GM18498 (cell line): ENCODE measurements at regions not wholly inside any gene's neighbourhood (a gene's known extent, or its start where the extent isn't known, plus 50 kb on each side); places are given as distances from the start of the nearest gene placed in this dataset.
A peak's percentile ranks its signal among the peaks of the same experiment; 100 is the strongest.

ENCODE experiments used
- ATAC-seq: cut with Tn5 transposase; IDR thresholded peaks from one replicate; pipeline ENCODE4 v1.9.1; 2021; ENCODE audit warnings: mild to moderate bottlenecking, moderate library complexity; ENCODE audit not compliant: unreplicated experiment

DNA sequence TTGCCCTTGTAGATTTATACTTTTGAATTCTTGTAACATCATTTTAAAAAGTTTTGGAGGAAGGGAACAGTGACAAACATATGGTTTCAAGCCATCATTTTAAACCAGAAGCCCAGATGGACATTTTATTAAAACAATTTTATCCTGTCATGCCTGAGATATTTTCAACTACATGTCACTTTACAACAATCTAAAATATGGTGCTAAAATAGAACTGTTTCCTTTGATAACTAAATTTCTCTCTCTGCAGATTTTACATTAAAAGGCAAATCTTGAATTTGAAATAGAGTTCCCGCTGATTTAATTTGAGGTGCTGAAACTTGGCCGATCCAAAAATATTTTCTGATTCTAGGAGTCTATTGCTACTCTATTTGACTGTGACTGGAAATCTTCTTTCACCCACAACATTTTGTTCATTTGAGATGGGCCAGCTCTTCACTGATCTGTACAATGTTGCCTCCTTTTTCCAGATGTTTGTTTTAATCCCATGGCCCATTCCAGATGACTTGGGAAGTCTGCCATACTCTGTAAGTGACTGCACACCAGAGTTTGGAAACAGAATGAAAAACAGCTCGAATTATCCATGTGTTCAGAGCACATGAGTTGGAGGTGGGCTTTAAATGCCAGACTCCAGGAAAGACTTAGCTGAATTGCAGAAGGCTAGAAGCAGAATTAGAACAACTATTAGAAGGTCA lies 402.5 kb downstream of the TMEM135 start:
- ATAC-seq = no peak

DNA sequence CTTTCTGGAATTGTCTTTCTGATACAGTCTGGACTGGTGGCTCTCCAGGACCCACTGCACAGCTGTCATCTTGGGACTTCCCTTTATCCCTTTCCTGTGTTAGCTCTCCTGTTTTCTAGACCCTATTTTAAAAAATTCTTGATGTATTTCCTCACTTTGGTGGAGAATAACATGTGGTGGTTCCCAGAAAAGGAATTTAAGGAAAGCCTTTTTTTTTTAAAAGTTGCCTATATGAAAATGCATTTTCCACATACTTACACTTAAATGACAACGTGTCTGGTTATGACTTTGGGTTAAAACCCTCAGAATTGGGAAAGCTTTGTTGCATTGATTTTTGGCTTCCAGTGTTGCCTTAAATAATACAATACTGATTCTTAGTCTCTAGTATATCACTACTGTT lies 400.7 kb downstream of the TMEM135 start:
- ATAC-seq = no peak

DNA sequence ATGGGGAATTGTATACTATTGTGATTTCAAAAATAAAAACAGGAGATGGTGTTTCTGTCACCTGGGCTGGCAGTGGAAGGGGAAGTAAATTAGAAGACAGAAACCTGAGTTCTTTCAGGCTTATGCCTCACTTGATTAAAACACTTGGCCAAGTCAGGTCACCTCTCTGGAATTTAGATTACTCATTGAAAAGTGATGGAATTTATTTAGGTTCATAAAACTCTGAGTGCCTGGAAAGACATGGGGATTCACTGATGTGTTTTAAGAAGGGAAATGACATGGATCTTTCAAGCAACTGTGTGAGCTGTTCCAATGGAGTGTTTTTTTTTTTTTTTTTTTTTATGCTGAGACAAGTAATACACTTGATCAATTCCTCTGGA lies 400.1 kb downstream of the TMEM135 start:
- no peak for ATAC-seq

DNA sequence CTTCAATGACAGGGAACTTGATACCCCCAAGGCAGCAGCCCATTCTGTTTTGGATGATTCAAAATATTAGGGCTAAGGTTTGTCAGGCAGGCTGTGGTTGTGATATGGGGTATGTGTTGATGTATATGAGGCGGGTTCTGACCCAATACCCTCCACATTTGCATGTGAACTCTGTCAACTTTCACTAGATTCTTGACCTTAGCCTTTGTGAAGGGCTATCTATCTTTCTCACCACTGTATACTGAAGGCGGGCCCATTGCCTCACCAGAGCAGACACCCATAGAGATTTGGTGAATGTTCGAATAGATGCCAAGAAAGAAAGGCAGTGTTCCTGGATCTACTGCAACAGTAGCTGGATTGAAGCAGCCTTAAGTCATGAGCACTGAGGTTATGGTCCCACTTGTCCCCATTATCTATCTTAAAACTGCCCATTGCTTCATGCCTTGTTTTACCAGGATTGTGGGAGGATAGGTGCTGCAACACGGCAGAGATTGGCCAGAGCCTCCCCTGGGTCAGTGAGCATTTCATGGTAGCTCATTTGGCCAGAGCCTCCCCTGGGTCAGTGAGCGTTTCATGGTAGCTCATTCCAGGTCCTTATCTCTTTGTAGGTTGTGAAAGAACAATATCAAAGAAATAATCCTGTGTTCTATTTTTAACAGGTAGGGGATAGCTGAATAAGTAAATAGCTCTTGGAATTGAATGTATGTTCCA lies 399.6 kb downstream of the TMEM135 start:
- no peak for ATAC-seq

DNA sequence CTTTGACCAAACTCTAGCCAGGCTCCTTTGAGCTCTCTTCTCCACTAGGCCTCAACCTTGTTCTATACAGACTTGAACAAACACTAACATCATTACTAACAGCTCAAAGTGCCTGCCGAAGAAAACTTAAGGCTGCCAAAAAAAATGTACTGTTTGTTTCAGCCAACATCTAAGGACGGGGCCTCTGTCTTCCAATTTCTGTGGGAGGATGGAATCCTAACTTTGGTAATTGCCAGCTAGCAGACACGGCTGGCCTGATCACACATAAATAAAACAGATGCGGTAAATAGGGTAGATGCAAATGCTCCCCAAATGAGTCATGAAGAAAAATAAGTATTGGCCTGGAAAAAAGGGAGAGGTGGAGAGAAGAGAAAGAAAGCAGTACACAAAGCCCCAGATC lies 394.3 kb downstream of the TMEM135 start:
- ATAC-seq = no peak

DNA sequence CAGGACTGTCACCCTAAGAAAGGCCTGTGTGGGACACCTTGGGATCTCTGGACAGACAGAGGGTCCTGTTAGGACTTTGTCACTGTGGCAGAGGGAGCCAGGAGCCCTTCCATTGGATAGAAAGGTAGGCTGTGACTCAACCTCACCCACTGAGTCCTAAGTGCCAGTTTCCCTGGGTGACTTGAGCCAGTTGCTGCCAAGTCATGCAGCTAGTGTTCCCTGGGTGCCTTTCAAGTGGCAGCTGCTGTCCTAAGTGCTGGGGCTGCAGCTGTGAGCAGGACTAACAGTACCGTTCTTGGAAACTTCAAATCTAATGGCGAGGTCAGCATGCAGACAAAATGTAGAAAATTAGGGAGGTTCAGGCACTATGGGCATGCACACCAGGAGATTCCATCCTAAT lies 393.7 kb downstream of the TMEM135 start:
- ATAC-seq = no peak

DNA sequence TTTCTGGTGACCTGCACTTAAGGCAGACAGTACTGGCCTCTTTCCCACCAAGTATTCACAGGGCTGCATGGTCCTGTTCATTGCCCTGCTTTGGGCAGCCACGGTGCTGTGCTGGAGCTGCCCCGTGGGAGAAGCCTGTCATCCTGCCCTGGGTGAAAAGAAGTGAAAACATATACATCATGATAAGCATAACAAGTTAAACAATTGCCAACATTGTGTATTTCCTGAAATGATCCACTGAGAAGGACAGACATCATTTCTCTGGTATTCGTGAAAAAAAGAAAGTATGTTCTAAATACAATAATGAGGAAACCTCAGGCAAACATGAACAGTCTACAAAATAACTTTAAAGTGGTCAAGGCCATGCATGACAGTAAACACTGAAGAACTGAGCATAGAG lies 393.1 kb downstream of the TMEM135 start:
- ATAC-seq = no peak

DNA sequence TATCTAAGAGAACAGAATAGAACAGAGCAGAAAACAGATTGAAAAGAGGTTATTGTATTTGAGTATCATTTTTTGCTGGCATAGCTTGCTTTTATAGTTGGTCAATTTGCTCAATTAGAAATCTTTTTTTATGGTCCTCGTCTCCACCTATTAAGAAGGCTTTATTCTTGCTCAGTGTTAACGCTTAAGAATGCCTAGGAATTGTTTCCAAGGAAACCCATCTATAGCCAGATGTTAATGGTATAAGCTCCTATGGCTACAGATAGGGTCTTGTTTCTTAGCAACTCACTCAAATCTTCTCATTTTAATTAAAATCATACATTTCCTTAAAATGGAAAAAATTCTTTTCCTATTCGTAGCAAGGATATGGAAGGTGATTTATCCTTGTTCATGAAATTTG lies 392.3 kb downstream of the TMEM135 start:
- no peak for ATAC-seq

DNA sequence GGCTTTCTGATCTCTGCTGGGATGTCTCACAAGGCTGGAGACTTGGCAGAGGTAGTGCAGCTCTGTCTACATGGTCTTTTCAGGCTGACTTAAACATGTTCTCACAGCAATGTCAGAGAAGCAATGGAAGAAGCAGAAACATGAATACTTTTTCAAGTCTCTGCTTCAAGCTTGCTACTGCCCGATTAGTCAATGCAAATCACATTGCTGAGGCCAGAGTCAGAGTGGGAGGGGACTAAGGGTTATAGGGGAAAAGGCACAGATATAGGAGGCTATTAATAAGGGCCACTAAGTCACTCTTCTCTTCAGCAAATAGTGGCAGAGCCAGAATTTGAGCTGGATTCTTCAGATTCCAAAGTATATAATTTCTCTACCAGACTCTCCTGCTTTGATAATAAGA lies 390.5 kb downstream of the TMEM135 start:
- ATAC-seq = no peak

DNA sequence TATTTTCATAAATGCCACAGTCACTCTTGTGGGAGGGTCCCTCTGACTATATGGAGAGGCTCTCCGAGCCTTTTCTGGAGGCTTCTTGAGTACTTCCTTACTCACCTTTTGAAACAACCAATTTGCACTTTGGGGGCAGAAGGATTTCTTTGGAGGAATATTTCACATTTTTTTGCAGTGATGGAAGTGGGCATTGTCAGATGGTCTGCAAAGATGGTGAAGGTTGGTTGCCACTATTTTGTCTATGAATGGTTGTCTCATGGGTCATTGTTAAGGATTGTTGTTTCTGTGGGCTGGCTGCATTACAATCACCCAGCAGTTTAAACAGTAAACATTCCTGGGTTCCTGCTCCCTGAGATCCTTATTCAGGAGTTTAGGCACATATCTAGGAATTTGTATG lies 388.2 kb downstream of the TMEM135 start:
- ATAC-seq = no peak

DNA sequence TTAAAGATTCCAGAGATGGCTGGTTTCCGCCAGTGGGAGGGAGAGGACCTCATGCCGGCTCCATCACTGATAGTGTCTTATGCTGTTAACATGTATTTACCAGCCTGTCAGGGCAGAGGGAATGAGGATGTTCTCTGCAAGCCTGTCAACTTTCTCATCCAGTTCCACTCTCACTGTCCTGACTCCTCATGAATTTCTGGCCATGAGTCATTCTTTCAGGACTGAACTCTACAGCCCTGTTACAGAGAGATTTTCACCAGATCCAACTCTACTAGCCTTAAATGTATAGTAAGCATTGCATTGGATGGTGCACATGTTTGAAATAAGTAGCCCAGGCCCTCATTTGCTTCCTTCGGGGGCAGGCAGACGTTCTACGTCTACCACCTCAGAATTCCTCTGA lies 387.7 kb downstream of the TMEM135 start:
- no peak for ATAC-seq

DNA sequence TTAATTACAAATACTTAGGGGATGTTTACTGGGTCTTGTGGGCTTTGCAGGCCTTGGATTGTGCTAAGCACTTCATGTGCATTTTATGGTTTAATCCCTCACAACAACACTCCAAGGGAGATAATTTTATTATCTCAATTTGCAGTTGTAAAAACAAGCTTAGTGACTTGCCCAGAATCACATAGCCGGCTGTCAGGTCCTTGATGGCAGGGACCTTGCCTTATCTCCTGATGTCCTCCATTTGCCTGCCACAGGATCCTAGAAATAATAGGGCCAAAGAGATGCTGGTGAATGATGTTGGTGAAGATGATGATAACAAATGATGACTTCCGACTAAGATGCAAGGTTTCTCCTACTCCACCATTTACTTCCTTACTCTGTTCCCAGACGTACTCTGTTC lies 385.4 kb downstream of the TMEM135 start:
- no peak for ATAC-seq

DNA sequence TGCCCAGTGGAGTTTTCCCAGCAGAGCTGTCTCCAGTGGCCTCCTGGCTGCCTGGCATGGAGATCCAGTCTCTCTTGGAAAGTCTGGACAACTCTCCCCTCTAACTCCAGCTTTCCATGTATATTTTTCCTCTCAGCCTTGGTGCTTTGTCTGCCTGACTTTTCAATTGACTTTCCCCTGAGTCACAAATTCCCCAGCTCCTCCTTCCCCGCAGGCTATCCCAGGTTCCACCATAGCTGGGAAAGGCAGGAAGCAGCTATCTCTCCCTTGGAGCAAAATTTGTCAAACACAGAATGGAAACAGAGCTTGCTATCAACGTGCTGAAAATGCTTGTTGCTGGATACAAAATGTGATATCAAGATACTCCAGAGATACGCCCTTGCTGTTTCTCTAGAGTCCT lies 384.8 kb downstream of the TMEM135 start:
- ATAC-seq = no peak

DNA sequence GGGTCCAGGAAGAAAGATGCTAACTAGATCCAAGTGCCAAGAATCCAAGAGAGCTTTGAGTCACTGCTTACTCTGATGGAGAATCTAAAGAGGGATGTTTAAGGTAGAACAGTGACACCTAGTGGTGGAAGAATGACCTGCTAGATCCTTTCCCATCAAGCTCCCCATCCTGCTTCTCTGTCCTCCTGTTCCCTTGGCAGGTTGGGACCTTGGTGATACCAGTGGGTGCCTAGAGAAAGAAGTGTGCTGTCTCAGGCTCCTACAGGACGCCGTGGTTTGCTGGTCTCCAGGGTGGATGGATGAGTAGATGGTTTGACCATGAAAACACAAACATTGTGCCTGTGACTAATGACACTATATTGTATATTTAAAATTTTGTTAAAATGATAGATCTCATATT lies 383.7 kb downstream of the TMEM135 start:
- ATAC-seq = peak; percentile 91

DNA sequence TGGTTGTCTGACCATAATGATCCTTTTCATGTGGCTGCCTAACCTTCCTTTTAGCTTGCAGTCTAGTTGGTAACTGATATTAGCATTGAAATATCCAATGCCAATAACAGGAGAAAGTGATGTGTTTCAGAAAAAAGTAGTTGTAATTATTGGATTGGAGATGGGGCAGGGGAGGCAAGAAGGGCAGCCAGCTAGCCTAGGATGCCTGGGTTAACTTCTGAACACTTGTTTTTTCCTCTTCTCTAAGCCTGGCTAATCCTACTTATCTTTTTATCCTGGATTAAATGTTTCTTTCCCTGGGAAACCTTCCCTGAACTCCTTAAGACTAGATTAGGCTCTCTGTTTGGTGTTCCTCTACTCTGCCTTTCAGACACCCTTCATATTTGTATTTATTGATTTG lies 380.2 kb downstream of the TMEM135 start:
- ATAC-seq = no peak

DNA sequence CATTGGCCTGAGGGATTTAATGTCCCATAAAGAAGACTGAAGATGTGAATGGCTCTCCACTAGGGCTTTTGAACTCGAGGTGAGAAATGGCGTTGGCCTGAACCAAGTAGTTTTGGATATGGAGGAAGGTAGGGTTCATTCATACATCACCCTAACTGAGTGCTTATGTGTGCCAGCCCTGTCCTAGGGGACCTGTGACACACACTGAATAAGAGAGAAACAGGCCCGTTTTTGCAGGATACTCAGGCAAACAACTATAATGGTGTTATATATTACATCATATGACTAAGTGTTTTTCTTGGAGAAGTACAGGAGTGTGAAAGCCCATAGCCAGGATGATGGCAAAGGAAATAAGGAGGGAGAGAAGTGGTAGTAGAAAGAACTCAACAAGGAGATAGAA lies 368.1 kb downstream of the TMEM135 start:
- ATAC-seq = no peak

DNA sequence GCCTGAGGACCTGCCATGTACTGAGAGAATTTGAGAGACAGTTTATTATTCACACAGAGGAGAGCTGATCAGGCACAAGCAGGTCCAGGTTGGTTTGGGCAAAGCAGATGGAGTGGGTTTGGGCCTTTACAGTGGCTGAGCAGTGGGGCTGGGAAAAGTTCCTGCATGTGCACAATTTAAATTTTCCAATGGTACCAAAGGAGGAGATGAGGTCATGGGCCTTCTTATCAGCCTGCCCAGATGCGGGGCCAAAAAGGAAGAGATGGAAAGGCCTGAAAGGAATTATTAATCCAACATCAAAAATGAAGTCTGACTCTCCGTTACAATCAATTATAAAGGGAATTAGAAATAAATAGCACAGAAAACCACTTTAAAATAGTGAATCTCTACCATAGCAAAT lies 367.6 kb downstream of the TMEM135 start:
- ATAC-seq = no peak

DNA sequence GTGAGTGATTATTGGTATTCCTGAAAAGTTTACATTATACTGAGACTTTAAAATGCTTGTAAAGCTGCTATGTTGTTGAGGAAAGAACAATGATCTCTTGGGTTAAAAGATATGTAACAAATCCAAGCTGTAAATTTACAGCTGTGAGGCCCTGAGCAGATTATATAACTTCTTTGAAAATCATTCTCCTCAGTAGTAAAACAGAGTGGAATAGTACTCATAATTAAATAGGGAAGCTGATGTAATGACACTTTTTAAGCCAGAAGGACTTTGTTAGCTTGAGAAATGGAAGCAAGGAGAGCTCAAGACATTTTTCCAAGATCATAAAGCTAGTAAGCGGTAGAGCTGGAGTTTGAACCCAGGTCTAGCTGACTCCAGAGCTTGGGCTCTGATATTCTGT lies 363.9 kb downstream of the TMEM135 start:
- ATAC-seq = no peak

DNA sequence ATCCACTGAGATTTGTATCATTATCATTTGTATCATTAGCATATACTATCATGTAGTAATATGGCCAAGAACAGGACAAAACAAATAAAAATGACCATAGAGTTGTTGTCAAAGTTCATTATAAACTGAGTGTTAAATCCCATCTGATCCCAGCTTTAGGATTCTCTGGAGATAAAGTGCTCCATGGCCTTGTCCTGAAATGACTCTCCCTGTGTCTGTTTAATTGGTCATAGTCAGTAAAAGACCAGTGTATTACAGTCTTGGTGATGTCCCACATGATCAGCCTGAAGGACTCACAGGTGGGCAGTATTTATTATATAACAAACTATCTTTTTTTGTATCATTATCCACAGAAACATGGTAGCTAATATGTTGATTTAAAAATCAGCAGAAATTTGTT lies 361.6 kb downstream of the TMEM135 start:
- no peak for ATAC-seq

DNA sequence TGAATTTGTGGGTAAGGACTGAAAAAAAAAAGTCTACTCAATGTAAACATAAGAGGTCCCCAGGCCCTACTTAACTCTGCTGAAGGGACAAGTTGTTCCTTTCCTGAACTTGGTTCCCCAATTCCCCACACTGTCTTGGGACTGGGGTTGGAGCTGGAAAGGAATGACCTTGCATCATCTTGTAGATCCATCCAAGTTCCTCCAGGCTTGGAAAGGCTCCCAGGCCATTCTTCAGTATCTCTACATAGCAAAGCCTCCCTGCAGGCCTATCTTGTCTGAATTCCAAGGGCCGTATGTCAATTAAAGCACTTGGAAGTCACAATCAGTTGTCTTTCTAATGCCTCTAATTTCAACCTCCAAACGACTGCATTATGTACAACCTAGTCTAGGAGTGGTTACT lies 361.2 kb downstream of the TMEM135 start:
- ATAC-seq = no peak

DNA sequence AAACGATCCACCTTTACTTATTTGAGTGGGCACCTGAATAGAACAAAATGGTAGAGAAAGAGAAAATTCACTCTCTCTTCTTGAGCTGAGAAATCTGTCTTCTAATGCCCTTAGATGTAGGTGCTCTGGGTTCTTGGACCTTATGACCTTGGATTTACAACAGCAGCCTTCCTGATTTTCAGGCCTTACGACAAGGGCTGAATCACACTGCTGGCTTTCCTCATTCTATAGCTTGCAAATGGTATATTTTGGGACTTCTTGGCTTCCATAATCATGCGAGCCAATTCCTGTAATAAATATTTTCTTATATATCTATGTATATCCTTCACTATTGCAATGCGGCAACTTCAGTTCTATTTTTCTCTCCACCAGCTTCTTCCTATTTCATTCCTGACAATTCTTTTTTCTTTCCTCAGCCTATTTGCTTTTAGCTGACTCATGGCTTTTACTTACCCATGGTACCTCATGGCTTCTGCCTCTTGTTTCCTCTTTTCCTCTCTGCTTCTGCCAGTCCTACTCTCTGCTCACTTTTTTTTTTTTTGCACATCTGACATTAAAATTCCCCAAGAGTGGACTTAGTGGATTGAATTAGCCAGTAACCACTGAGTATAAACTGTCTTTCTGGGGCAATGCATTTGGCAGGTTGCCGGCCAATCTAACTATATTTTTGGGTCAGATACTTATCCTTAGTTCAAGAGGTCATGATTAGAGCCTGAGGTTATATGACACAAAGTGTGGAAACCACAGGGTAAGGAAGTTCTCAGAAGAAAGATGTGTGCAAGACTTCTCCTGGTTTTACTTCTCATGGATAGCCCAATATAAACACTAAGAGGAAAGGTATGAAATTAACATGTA lies 359.5 kb downstream of the TMEM135 start:
- ATAC-seq = no peak

DNA sequence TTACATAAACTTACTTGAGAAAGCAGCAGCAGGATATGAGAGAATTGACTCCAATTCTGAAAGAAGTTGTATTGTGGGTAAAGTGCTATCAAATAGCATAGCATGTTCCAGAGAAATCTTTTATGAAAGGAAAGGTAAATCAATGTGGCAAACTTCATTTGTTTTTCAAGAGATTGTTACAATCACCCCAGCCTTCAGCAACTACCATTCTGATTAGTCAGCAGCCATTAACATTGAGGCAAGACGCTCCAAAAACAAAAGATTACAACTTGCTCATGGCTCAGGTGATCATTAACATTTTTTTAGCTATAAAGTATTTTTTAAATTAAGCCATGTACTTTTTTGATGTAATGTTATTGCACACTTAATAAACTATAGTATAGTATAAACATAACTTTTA lies 357.2 kb downstream of the TMEM135 start:
- no peak for ATAC-seq
